ENCODE measurements at regions not wholly inside any gene's neighbourhood (a gene's known extent, or its start where the extent isn't known, plus 50 kb on each side); places are given as distances from the start of the nearest gene placed in this dataset.

DNA sequence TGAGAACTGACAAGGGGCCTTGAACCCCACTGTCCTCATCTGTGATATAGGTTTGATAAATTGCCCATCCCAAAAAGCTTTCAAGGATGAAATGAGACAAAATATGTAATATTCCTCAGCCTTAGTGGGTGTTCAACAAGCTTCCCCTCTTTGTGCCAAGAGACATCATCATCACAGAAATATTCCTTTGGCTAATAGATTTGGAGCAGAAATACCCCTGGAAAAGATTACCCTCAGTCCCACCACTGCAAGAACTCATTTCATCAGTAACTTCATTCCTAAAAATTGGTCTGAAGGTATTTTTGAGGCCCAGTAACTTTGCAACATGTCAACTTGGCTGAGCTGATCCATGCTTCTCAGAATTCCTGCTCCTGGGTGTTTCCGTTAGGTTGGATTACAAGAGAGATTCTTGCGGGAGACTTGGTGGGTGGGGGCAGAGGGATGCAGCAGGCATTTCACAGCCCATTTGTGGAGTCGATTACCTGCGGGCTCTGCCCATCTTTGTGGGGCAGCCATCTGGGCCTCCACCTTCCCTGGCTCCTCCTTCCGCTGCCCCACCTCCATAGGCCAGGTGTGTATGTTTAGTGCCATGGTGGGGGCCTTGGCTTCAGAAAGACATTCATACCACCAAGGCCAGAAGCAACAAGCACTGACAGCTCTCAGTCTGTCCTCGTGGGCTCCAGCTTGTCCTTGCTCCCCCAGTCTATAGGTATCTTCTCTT, 263.9 kb downstream of the GLI2 start:
- TF ChIP-seq, protein P1, sequence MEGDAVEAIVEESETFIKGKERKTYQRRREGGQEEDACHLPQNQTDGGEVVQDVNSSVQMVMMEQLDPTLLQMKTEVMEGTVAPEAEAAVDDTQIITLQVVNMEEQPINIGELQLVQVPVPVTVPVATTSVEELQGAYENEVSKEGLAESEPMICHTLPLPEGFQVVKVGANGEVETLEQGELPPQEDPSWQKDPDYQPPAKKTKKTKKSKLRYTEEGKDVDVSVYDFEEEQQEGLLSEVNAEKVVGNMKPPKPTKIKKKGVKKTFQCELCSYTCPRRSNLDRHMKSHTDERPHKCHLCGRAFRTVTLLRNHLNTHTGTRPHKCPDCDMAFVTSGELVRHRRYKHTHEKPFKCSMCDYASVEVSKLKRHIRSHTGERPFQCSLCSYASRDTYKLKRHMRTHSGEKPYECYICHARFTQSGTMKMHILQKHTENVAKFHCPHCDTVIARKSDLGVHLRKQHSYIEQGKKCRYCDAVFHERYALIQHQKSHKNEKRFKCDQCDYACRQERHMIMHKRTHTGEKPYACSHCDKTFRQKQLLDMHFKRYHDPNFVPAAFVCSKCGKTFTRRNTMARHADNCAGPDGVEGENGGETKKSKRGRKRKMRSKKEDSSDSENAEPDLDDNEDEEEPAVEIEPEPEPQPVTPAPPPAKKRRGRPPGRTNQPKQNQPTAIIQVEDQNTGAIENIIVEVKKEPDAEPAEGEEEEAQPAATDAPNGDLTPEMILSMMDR (conservative IDR thresholded peaks at IDR 0.05): no peak
- no peak for TF ChIP-seq EZH2 (IDR thresholded peaks at IDR 0.05; ENCODE audit: low read depth)
